MM.1S (cell line): ENCODE measurements at regions not wholly inside any gene's neighbourhood (a gene's known extent, or its start where the extent isn't known, plus 50 kb on each side); places are given as distances from the start of the nearest gene placed in this dataset.

Source experiments
- DNase-seq: peaks from one replicate; pipeline ENCODE4 v3.0.0-alpha.2; 2015
- H2AFZ ChIP-seq: fragments of 300-600 bp; sonication (generic); 2 replicates; pipeline ENCODE4 v1.6.0; 2016; ENCODE audit warnings: antibody characterized with exemption, low read length
- H3F3A ChIP-seq: fragments of 300-600 bp; sonication (generic); 2 replicates; pipeline ENCODE4 v1.6.1; 2016; ENCODE audit warnings: mild to moderate bottlenecking, antibody characterized with exemption, low read length, moderate library complexity, mixed read lengths; ENCODE audit not compliant: insufficient read depth
- H3K27ac ChIP-seq: fragments of 300-600 bp; sonication (generic); 2 replicates; pipeline ENCODE4 v1.5.1; 2016; ENCODE audit warnings: mild to moderate bottlenecking, low read length
- H3K27me3 ChIP-seq: fragments of 300-600 bp; sonication (generic); replicated peaks from 2 replicates; pipeline ENCODE4 v1.6.0; 2016; ENCODE audit warnings: low read length; ENCODE audit not compliant: insufficient read depth
- H3K36me3 ChIP-seq: fragments of 300-600 bp; sonication (generic); replicated peaks from 2 replicates; pipeline ENCODE4 v1.6.1; 2016; ENCODE audit warnings: mild to moderate bottlenecking, low read length, mixed read lengths; ENCODE audit not compliant: insufficient read depth
- H3K4me1 ChIP-seq: fragments of 300-600 bp; sonication (generic); 2 replicates; pipeline ENCODE4 v1.6.1; 2016; ENCODE audit warnings: low read length, mixed read lengths
- H3K4me2 ChIP-seq: fragments of 300-600 bp; sonication (generic); 2 replicates; pipeline ENCODE4 v1.6.0; 2016; ENCODE audit warnings: low read depth, low read length
- H3K4me3 ChIP-seq: fragments of 300-600 bp; sonication (generic); 2 replicates; pipeline ENCODE4 v1.5.1; 2016; ENCODE audit warnings: low read length, mixed read lengths
- H3K79me2 ChIP-seq: fragments of 300-600 bp; sonication (generic); 2 replicates; pipeline ENCODE4 v1.6.1; 2016; ENCODE audit warnings: mixed run types, low read length, mixed read lengths
- H3K9ac ChIP-seq: fragments of 300-600 bp; sonication (generic); 2 replicates; pipeline ENCODE4 v1.6.1; 2016; ENCODE audit warnings: low read length, mixed read lengths
- H3K9me2 ChIP-seq: fragments of 300-600 bp; sonication (generic); replicated peaks from 2 replicates; pipeline ENCODE4 v1.6.1; 2016; ENCODE audit warnings: mild to moderate bottlenecking, low read length, mixed read lengths; ENCODE audit not compliant: insufficient read depth
- H3K9me3 ChIP-seq: fragments of 300-600 bp; sonication (generic); replicated peaks from 2 replicates; pipeline ENCODE4 v1.6.1; 2016; ENCODE audit warnings: mild to moderate bottlenecking, low read length, mixed read lengths; ENCODE audit not compliant: insufficient read depth
- H4K20me1 ChIP-seq: fragments of 300-600 bp; sonication (generic); 2 replicates; pipeline ENCODE4 v1.6.1; 2016; ENCODE audit warnings: mild to moderate bottlenecking, low read length, moderate library complexity, mixed read lengths; ENCODE audit not compliant: insufficient read depth
- EZH2 ChIP-seq: fragments of 300-600 bp; sonication (generic); optimal IDR thresholded peaks from 2 replicates; pipeline ENCODE3; 2017; ENCODE audit warnings: low read depth, mild to moderate bottlenecking, antibody characterized with exemption, low read length, mixed read lengths
- EZH2phosphoT487 ChIP-seq: fragments of 300-600 bp; sonication (generic); IDR thresholded peaks from 2 replicates; pipeline ENCODE4 v1.6.1; 2018; ENCODE audit warnings: antibody characterized with exemption, low read length
- TF ChIP-seq, protein P1 (sequence below): fragments of 300-600 bp; sonication (generic); IDR thresholded peaks from 2 replicates; pipeline ENCODE4 v1.5.1; 2016; ENCODE audit warnings: antibody characterized with exemption, low read length, mixed read lengths

- Histone ChIP-seq H3K4me3 (no peak overlapping the region), H3K4me1 (0 out of 2 replicates have a peak, but pooled peaks cover 5% of the 10 kb centered on the region), H3K9me2 (no peaks in the 10 kb centered on the region), H3K27ac (no peak overlapping the region), H3K36me3 (no peaks in the 10 kb centered on the region), H3K79me2 (no peaks in the 10 kb centered on the region), H3K27me3 (no peaks in the 10 kb centered on the region), H4K20me1 (no peaks in the 10 kb centered on the region), H3K4me2 (no peak overlapping the region), H3K9ac (no peak overlapping the region), H2AFZ (no peak overlapping the region), H3K9me3 (no peaks in the 10 kb centered on the region), H3F3A (no peaks in the 10 kb centered on the region)
- TF ChIP-seq EZH2phosphoT487 (no peak), EZH2 (no peak)
- DNase-seq, result no peak
Observed at GRCh38 chr9:109934857-109935215, 154.8 kb downstream of the PALM2AKAP2 start.

GRCh38 chr9:109935406-109936087, 155.5 kb downstream of the PALM2AKAP2 start:
- 0 out of 2 replicates have a peak, but pooled peaks cover 5% of the 10 kb centered on the region for H3K4me1 ChIP-seq
- H3F3A ChIP-seq, result no peaks in the 10 kb centered on the region
- no peak for DNase-seq
- H3K36me3 ChIP-seq, result no peaks in the 10 kb centered on the region
- H3K9ac ChIP-seq, result no peak overlapping the region
- no peak overlapping the region for H3K27ac ChIP-seq
- H3K4me2 ChIP-seq, result no peak overlapping the region
- H3K4me3 ChIP-seq, result no peak overlapping the region
- TF ChIP-seq EZH2phosphoT487 (no peak), EZH2 (no peak)
- TF ChIP-seq, protein P1, sequence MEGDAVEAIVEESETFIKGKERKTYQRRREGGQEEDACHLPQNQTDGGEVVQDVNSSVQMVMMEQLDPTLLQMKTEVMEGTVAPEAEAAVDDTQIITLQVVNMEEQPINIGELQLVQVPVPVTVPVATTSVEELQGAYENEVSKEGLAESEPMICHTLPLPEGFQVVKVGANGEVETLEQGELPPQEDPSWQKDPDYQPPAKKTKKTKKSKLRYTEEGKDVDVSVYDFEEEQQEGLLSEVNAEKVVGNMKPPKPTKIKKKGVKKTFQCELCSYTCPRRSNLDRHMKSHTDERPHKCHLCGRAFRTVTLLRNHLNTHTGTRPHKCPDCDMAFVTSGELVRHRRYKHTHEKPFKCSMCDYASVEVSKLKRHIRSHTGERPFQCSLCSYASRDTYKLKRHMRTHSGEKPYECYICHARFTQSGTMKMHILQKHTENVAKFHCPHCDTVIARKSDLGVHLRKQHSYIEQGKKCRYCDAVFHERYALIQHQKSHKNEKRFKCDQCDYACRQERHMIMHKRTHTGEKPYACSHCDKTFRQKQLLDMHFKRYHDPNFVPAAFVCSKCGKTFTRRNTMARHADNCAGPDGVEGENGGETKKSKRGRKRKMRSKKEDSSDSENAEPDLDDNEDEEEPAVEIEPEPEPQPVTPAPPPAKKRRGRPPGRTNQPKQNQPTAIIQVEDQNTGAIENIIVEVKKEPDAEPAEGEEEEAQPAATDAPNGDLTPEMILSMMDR, result no peak
- no peaks in the 10 kb centered on the region for H3K9me3 ChIP-seq
- H3K79me2 ChIP-seq, result no peaks in the 10 kb centered on the region
- H3K9me2 ChIP-seq, result no peaks in the 10 kb centered on the region
- H4K20me1 ChIP-seq, result no peaks in the 10 kb centered on the region
- no peaks in the 10 kb centered on the region for H3K27me3 ChIP-seq
- no peak overlapping the region for H2AFZ ChIP-seq

- Histone ChIP-seq H2AFZ (no peak overlapping the region), H3K9ac (no peak overlapping the region), H3K4me2 (no peak overlapping the region), H3K79me2 (no peaks in the 10 kb centered on the region), H3K9me2 (no peaks in the 10 kb centered on the region), H3K9me3 (no peaks in the 10 kb centered on the region), H3K36me3 (no peaks in the 10 kb centered on the region), H4K20me1 (no peaks in the 10 kb centered on the region), H3K4me1 (0 out of 2 replicates have a peak, but pooled peaks cover 5% of the 10 kb centered on the region), H3F3A (no peaks in the 10 kb centered on the region), H3K4me3 (no peak overlapping the region), H3K27ac (no peak overlapping the region), H3K27me3 (no peaks in the 10 kb centered on the region)
- no peak for DNase-seq
- TF ChIP-seq, protein P1, result no peak
- TF ChIP-seq EZH2phosphoT487 (no peak), EZH2 (no peak)
Observed at GRCh38 chr9:109937861-109938453, 158.0 kb downstream of the PALM2AKAP2 start.
